ENCODE measurements at regions not wholly inside any gene's neighbourhood (a gene's known extent, or its start where the extent isn't known, plus 50 kb on each side); places are given as distances from the start of the nearest gene placed in this dataset.

- Histone ChIP-seq H3K9ac (replicated peaks in 1 of 4; ENCODE audit: extremely low read depth in 1 of 4, low read depth in 3 of 4, low read length in 3 of 4) (no peak overlapping the region), H2BK120ac (replicated peaks; ENCODE audit: low read depth, low read length) (peak overlapping the region; percentile 43), H3K27me3 (replicated peaks in 1 of 4; ENCODE audit: control insufficient read depth in 3 of 4, extremely low read depth in 1 of 4, insufficient read depth in 3 of 4, low read length in 3 of 4) (no peaks in the 10 kb centered on the region; a peak in 2 of 7 replicates), H2AFZ (ENCODE audit: low read length) (no peak overlapping the region), H3K79me2 (ENCODE audit: control insufficient read depth in 1 of 2, insufficient read depth in 2 of 2, low read length in 2 of 2) (no peaks in the 10 kb centered on the region), H3K79me1 (ENCODE audit: low read depth, low read length) (no peaks in the 10 kb centered on the region), H2BK15ac (ENCODE audit: low read length) (0 out of 2 replicates have a peak overlapping the region, but pooled peaks have one; percentile 72), H2BK12ac (ENCODE audit: low read depth, low read length) (peak overlapping the region; percentile 100), H3K23ac (ENCODE audit: insufficient read length) (no peak overlapping the region), H3K27ac (ENCODE audit: low read depth, low read length) (no peak overlapping the region), H4K20me1 (replicated peaks in 1 of 2; ENCODE audit: control insufficient read depth in 1 of 2, insufficient read depth in 2 of 2, low read length in 2 of 2) (no peaks in the 10 kb centered on the region), H2BK5ac (ENCODE audit: low read depth, low read length) (peak overlapping the region; percentile 93; the same call in 1 of the 2 replicates), H3K56ac (replicated peaks; ENCODE audit: insufficient read length, low read depth, low read length) (no peak overlapping the region), H3K18ac (ENCODE audit: extremely low read depth, low read length) (peak overlapping the region; percentile 71), H3K4me1 (replicated peaks in 1 of 4; ENCODE audit: control insufficient read depth in 3 of 4, insufficient read depth in 4 of 4, low read length in 3 of 4) (peaks cover 0 to 11% (median under 1%) of the 10 kb centered on the region in 4 experiments; a peak in 5 of 7 replicates), H3K4ac (replicated peaks; ENCODE audit: insufficient read length, low read depth, low read length) (no peak overlapping the region), H2BK20ac (ENCODE audit: low read length) (no peak overlapping the region; the same call in 1 of the 2 replicates), H2AK5ac (ENCODE audit: low read depth, low read length) (no peak overlapping the region), H4K91ac (replicated peaks; ENCODE audit: insufficient read length, low read length) (peak overlapping the region; percentile 56), H4K8ac (ENCODE audit: extremely low read depth, insufficient read depth, low read length) (peak overlapping the region; percentile 86; the same call in 1 of the 2 replicates), H3K23me2 (ENCODE audit: low read depth, low read length) (peaks cover 2% of the 10 kb centered on the region; the same call in 1 of the 2 replicates), H3K4me2 (ENCODE audit: insufficient read depth in 1 of 2, low read depth in 2 of 2, low read length in 2 of 2) (no peak overlapping the region), H3K36me3 (ENCODE audit: control insufficient read depth in 2 of 4, insufficient read depth in 4 of 4, low read length in 3 of 4) (no peaks in the 10 kb centered on the region), H4K5ac (ENCODE audit: insufficient read length, low read depth, low read length) (peak overlapping the region; percentile 26), H3K9me3 (ENCODE audit: insufficient read depth in 2 of 2, low read depth in 1 of 2, low read length in 1 of 2) (peaks cover 0 to 4% of the 10 kb centered on the region in 2 experiments; a peak in 1 of 4 replicates), H3K4me3 (ENCODE audit: extremely low read depth in 1 of 4, insufficient read depth in 2 of 4, low read depth in 3 of 4, low read length in 4 of 4) (no peak overlapping the region), H3K14ac (ENCODE audit: insufficient read length) (no peak overlapping the region)
- POLR2A ChIA-PET (ENCODE audit: partially characterized antibody), result interaction anchor here (0.9 to 1.3 kb wide), 2 partner anchors 12 to 46 kb away, joined by 3 to 4 read pairs; no protein-coding TSS in a partner anchor
- CTCF ChIA-PET (ENCODE audit: partially characterized antibody), result interaction anchor here (0.8 to 1.6 kb wide), 6 partner anchors 15 to 128 kb away, joined by 3 to 12 read pairs (median 4); no protein-coding TSS in a partner anchor
- DNase-seq (ENCODE audit: low read depth in 1 of 2, low spot score in 2 of 2), result no peak
- TF ChIP-seq ATF3 (IDR thresholded peaks at IDR 0.05; ENCODE audit: insufficient read depth, low read depth, low read length), result peak; percentile 77
- no peak for TF ChIP-seq BACH1 (IDR thresholded peaks at IDR 0.05; ENCODE audit: low read length)
- TF ChIP-seq ASH2L (IDR thresholded peaks at IDR 0.05; ENCODE audit: low read length), result no peak
- peak; percentile 43; the same call in 1 of the 2 replicates for TF ChIP-seq MAX (IDR thresholded peaks at IDR 0.05)
- peak; percentile 99 for TF ChIP-seq CEBPB (IDR thresholded peaks at IDR 0.05; ENCODE audit: low read depth, low read length)
- no peak for TF ChIP-seq BRCA1 (IDR thresholded peaks at IDR 0.05; ENCODE audit: low read depth, low read length)
- TF ChIP-seq E2F6 (IDR thresholded peaks at IDR 0.05), result peak; percentile 63
- TF ChIP-seq NRF1 (IDR thresholded peaks at IDR 0.05; ENCODE audit: low read depth, low read length), result no peak
- 0 out of 2 replicates have a peak, but pooled peaks have one; percentile 26 for TF ChIP-seq TAF1 (IDR thresholded peaks at IDR 0.05; ENCODE audit: low read depth, low read length)
- TF ChIP-seq JUND (IDR thresholded peaks at IDR 0.05; ENCODE audit: low read length), result peak; percentile 67; the same call in 1 of the 2 replicates
- no peak for TF ChIP-seq JUN (IDR thresholded peaks at IDR 0.05; ENCODE audit: low read depth, low read length)
- 68% methylated on average over 6 of the region's 6 CpGs; no CpG with 5 or more reads in 1 of the 2 experiments for WGBS, 2 experiments (ENCODE audit: extremely low coverage in 1 of 2, insufficient coverage in 1 of 2, insufficient read length in 1 of 2, insufficient replicate concordance in 2 of 2, low coverage in 1 of 2, low lambda C conversion rate in 2 of 2, missing lambda C conversion rate in 1 of 2)
- FAIRE-seq, result no peak
Measured at GRCh38 chr3:126261037-126261436, 80.7 kb upstream of the ALDH1L1 start.
